DOHH2 (cell line): ENCODE measurements at regions not wholly inside any gene's neighbourhood (a gene's known extent, or its start where the extent isn't known, plus 50 kb on each side); places are given as distances from the start of the nearest gene placed in this dataset.
"Not testable (repeated sequence)": the region's sequence is repeated elsewhere in the genome, so short reads cannot be mapped to it uniquely, and the experiment has no call there.

Experiments
- CTCF ChIP-seq: fragments of 200-600 bp; sonication (generic); IDR thresholded peaks from one replicate; pipeline ENCODE4 v1.5.1; 2014; ENCODE audit warnings: antibody characterized with exemption, mild to moderate bottlenecking, low read depth, low read length; ENCODE audit not compliant: poor library complexity, severe bottlenecking
- EZH2phosphoT487 ChIP-seq: fragments of 200-600 bp; sonication (generic); IDR thresholded peaks from 2 replicates; pipeline ENCODE4 v1.6.1; 2017; ENCODE audit warnings: borderline replicate concordance, mild to moderate bottlenecking, antibody characterized with exemption, low read length, moderate library complexity, mixed read lengths

- TF ChIP-seq CTCF, EZH2phosphoT487: not testable (repeated sequence)
Measured at GRCh38 chr7:98770085-98770484, 99.7 kb downstream of the TMEM130 start.
